ENCODE measurements at regions not wholly inside any gene's neighbourhood (a gene's known extent, or its start where the extent isn't known, plus 50 kb on each side); places are given as distances from the start of the nearest gene placed in this dataset.

DNA sequence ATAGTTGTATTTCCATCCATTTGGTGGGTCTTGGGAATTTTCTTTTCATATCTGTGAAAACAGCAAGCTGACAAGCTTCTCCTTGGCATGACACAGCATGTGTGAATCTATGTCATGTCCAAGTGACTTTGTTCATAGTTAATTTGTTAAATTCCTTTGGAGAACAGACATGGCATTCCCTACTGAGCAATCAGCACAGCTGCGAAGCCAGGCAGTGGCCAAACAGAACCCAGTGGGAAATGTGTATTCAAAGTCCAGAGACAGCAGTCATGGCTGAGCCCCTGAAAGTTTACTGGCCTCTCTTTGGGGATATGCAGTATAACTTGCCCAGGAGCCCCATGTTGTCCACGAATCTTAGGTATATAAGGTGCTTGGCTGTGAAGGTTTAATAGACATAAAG is 474.7 kb downstream of the NKX6-1 start:
- Mint-ChIP-seq H3K4me1 (ENCODE audit: low read depth) (no peaks in the 10 kb centered on the region), H3K36me3 (ENCODE audit: low read depth) (no peaks in the 10 kb centered on the region), H3K27ac (ENCODE audit: unreplicated experiment) (no peak overlapping the region), H3K4me3 (ENCODE audit: unreplicated experiment) (no peak overlapping the region), H3K27me3 (ENCODE audit: low read depth) (peaks cover 10% of the 10 kb centered on the region), H3K9me3 (ENCODE audit: low read depth) (peaks cover 4% of the 10 kb centered on the region)
- TF ChIP-seq, protein P1, sequence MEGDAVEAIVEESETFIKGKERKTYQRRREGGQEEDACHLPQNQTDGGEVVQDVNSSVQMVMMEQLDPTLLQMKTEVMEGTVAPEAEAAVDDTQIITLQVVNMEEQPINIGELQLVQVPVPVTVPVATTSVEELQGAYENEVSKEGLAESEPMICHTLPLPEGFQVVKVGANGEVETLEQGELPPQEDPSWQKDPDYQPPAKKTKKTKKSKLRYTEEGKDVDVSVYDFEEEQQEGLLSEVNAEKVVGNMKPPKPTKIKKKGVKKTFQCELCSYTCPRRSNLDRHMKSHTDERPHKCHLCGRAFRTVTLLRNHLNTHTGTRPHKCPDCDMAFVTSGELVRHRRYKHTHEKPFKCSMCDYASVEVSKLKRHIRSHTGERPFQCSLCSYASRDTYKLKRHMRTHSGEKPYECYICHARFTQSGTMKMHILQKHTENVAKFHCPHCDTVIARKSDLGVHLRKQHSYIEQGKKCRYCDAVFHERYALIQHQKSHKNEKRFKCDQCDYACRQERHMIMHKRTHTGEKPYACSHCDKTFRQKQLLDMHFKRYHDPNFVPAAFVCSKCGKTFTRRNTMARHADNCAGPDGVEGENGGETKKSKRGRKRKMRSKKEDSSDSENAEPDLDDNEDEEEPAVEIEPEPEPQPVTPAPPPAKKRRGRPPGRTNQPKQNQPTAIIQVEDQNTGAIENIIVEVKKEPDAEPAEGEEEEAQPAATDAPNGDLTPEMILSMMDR (IDR thresholded peaks at IDR 0.05) = no peak
- no peak for DNase-seq (ENCODE audit: low spot score)

DNA sequence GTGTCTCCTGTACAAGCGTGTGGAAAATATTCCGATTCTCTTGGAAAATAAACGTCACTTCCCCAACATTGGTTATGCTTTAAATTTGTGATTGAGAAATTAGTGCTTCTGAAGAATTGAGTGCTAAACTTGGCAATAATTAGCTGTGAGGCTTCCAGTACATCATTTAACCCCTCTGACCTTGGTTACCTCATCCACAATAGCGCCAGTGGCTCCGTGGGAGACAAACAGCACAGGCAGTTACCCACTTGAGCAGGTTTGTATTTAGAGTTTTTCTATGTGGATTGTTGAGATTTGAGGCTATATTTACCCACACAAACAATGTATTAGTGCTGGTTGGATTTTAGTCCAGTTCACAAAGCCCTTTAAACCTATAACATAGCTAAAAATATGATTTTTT is 476.5 kb downstream of the NKX6-1 start:
- no peak overlapping the region for H3K4me3 Mint-ChIP-seq (ENCODE audit: unreplicated experiment)
- H3K27me3 Mint-ChIP-seq (ENCODE audit: low read depth) = peaks cover 12% of the 10 kb centered on the region
- peaks cover 4% of the 10 kb centered on the region for H3K9me3 Mint-ChIP-seq (ENCODE audit: low read depth)
- TF ChIP-seq, protein P1 (IDR thresholded peaks at IDR 0.05) = no peak
- no peaks in the 10 kb centered on the region for H3K4me1 Mint-ChIP-seq (ENCODE audit: low read depth)
- no peaks in the 10 kb centered on the region for H3K36me3 Mint-ChIP-seq (ENCODE audit: low read depth)
- no peak for DNase-seq (ENCODE audit: low spot score)
- H3K27ac Mint-ChIP-seq (ENCODE audit: unreplicated experiment) = no peak overlapping the region

DNA sequence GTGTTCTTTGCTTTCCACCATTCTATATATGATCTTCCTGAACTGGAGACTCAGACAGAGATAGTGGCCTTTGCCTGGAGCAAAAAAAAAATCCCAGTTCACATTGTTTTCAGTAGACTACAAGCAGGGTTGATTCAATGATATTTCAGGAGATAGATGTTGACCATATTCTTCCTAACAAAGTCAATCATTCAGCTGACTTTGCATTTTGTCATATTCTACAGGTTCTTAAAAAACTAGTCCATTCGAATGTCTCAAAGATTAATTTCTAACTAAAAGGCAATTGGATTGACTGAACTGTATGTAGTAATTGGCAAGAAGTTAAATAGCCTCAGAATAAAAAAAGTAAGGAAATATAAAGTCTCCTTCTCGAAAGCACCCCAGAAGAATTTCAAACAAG is 479.5 kb downstream of the NKX6-1 start:
- H3K27me3 Mint-ChIP-seq (ENCODE audit: low read depth) = peaks cover 4% of the 10 kb centered on the region
- H3K4me3 Mint-ChIP-seq (ENCODE audit: unreplicated experiment) = no peak overlapping the region
- DNase-seq (ENCODE audit: low spot score) = no peak
- TF ChIP-seq, protein P1 (IDR thresholded peaks at IDR 0.05) = no peak
- no peaks in the 10 kb centered on the region for H3K36me3 Mint-ChIP-seq (ENCODE audit: low read depth)
- H3K9me3 Mint-ChIP-seq (ENCODE audit: low read depth) = no peaks in the 10 kb centered on the region
- H3K27ac Mint-ChIP-seq (ENCODE audit: unreplicated experiment) = no peak overlapping the region
- no peaks in the 10 kb centered on the region for H3K4me1 Mint-ChIP-seq (ENCODE audit: low read depth)

DNA sequence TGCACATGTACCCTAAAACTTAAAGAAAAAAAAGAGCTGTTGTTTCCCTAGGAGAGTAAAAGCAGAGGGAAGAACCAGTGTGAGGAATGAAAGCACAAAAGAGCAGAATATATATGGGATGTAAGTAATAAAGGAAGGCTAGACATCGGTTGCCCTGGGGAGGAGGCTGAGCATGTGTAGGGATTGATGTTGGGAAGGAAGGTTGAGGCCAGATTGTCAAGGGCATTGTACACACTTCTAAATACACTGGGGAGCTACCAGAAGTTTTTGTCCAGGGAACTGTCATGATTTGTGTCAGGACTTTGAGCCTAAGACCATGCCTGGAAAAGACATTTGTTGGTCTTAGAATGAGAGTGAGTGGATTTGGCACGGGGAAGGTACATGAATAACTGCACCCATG is 467.1 kb downstream of the GPAT3 start:
- Mint-ChIP-seq H3K4me1 (ENCODE audit: low read depth) (no peaks in the 10 kb centered on the region), H3K27ac (ENCODE audit: unreplicated experiment) (no peak overlapping the region), H3K9me3 (ENCODE audit: low read depth) (peaks cover 6% of the 10 kb centered on the region), H3K4me3 (ENCODE audit: unreplicated experiment) (no peak overlapping the region), H3K27me3 (ENCODE audit: low read depth) (peaks cover 13% of the 10 kb centered on the region), H3K36me3 (ENCODE audit: low read depth) (no peaks in the 10 kb centered on the region)
- TF ChIP-seq, protein P1 (IDR thresholded peaks at IDR 0.05) = no peak
- no peak for DNase-seq (ENCODE audit: low spot score)

DNA sequence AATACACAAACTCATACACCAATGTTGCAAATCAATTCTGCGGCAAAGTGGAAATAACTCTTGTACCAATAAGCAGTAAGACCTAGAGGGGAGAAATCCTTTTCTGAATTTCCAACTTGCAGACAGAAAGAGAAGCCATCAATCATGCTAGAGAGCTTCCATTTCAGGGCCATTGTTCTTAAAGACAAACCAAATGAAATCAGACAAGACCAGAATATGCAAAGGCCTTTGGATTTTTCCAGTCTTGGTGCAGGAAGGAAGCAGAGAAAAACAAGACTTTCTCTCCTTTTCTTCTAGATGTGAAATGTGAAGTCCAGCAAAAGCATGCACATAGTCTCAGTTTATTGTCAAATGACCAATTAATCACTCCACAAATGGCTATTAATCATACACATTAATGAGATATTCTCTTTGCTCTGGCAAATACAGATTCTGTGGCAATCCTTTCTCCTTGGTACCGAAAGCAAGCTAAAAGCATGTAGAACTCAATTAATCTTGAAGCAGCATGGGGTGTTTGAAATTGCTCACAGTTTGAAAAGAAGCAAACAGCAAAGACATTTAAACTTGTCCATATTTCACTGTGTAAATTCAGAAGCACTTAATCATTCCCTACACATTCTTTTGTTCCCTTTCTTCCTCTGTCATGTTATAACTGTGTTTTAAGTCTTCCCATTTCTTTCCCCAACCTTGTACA is 466.1 kb downstream of the GPAT3 start:
- Mint-ChIP-seq H3K9me3 (ENCODE audit: low read depth) (peaks cover 5% of the 10 kb centered on the region), H3K4me1 (ENCODE audit: low read depth) (no peaks in the 10 kb centered on the region), H3K4me3 (ENCODE audit: unreplicated experiment) (no peak overlapping the region), H3K27me3 (ENCODE audit: low read depth) (peaks cover 18% of the 10 kb centered on the region), H3K27ac (ENCODE audit: unreplicated experiment) (no peak overlapping the region), H3K36me3 (ENCODE audit: low read depth) (no peaks in the 10 kb centered on the region)
- TF ChIP-seq, protein P1 (IDR thresholded peaks at IDR 0.05) = no peak
- no peak for DNase-seq (ENCODE audit: low spot score)

Measured in chondrocyte (in vitro differentiated cells).